NB4 (cell line): ENCODE measurements at regions not wholly inside any gene's neighbourhood (a gene's known extent, or its start where the extent isn't known, plus 50 kb on each side); places are given as distances from the start of the nearest gene placed in this dataset.

ENCODE experiments used
- POLR2A ChIP-seq: IDR thresholded peaks from 2 replicates; pipeline ENCODE4 v1.6.1; 2011; ENCODE audit warnings: mild to moderate bottlenecking; ENCODE audit not compliant: insufficient read length; ENCODE audit errors: extremely low read depth
- TF ChIP-seq, protein P1 (sequence below): IDR thresholded peaks from one replicate; pipeline ENCODE4 v1.5.1; 2012; ENCODE audit warnings: low read depth, low read length
- TF ChIP-seq, protein P2 (sequence below): IDR thresholded peaks from 2 replicates; pipeline ENCODE4 v1.6.1; 2011; ENCODE audit warnings: low read depth, low read length

DNA sequence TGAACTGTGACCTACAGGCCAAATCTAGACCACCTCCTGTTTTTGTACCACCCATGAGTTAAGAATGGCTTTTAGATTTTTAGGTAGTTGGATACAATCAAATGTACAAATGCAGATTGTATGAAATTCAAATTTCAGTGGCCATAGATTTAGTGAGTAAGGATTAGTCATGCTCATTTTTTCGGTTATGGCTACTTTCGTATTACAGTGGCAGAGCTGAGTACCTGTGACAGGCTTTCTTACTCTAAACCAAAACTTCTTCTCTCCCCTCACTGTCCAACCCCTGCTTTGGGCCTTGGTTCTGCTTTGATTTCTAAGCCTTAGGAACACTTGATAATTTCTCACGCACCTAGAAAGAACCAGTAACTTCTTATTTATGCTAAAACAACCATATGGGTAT is 82.1 kb downstream of the CDC42EP3 start:
- TF ChIP-seq, protein P1, sequence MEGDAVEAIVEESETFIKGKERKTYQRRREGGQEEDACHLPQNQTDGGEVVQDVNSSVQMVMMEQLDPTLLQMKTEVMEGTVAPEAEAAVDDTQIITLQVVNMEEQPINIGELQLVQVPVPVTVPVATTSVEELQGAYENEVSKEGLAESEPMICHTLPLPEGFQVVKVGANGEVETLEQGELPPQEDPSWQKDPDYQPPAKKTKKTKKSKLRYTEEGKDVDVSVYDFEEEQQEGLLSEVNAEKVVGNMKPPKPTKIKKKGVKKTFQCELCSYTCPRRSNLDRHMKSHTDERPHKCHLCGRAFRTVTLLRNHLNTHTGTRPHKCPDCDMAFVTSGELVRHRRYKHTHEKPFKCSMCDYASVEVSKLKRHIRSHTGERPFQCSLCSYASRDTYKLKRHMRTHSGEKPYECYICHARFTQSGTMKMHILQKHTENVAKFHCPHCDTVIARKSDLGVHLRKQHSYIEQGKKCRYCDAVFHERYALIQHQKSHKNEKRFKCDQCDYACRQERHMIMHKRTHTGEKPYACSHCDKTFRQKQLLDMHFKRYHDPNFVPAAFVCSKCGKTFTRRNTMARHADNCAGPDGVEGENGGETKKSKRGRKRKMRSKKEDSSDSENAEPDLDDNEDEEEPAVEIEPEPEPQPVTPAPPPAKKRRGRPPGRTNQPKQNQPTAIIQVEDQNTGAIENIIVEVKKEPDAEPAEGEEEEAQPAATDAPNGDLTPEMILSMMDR, result no peak
- no peak for TF ChIP-seq POLR2A
- TF ChIP-seq, protein P2, sequence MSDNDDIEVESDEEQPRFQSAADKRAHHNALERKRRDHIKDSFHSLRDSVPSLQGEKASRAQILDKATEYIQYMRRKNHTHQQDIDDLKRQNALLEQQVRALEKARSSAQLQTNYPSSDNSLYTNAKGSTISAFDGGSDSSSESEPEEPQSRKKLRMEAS, result no peak
